Transverse colon (tissue), 4 donors: ENCODE measurements at regions not wholly inside any gene's neighbourhood (a gene's known extent, or its start where the extent isn't known, plus 50 kb on each side); places are given as distances from the start of the nearest gene placed in this dataset.

Experiments used
- DNase-seq: peaks from one replicate; pipeline ENCODE4 v3.0.0-alpha.2; 2019
- H3K27ac ChIP-seq, 4 donors: fragments of 200-600 bp; sonication (generic); 2 replicates each; pipeline ENCODE4 v1.5.1; 2016 to 2018; ENCODE audit warnings: inconsistent platforms in 4 of 4
- H3K27me3 ChIP-seq: fragments of 200-600 bp; sonication (generic); 2 replicates; pipeline ENCODE4 v1.5.1; 2017; ENCODE audit warnings: inconsistent platforms
- H3K36me3 ChIP-seq, 4 donors: fragments of 200-600 bp; sonication (generic); 2 replicates each; pipeline ENCODE4 v1.5.1; 2017 to 2019; ENCODE audit warnings: inconsistent platforms in 4 of 4
- H3K4me1 ChIP-seq, 4 donors: fragments of 200-600 bp; sonication (generic); 2 replicates each; pipeline ENCODE4 v1.5.1; 2017 to 2020; ENCODE audit warnings: inconsistent platforms in 4 of 4
- H3K4me3 ChIP-seq, 4 donors: fragments of 200-600 bp; sonication (generic); 1 replicate in 1 of 4; 2 replicates in 3 of 4; pipeline versions ENCODE4 v1.5.1 to v1.6.1; 2017 to 2019; ENCODE audit warnings: inconsistent platforms in 4 of 4
- H3K9me3 ChIP-seq, 2 donors: fragments of 200-600 bp; sonication (generic); 2 replicates each; pipeline ENCODE4 v1.5.1; 2017 to 2019; ENCODE audit warnings: inconsistent platforms in 2 of 2
- CTCF ChIP-seq, 5 experiments: fragments of 200-600 bp in 3 of 5; fragments of 450-650 bp in 2 of 5; sonication (generic) in 3 of 5; IDR thresholded peaks; 1 replicate in 2 of 5; 2 replicates in 3 of 5; pipeline ENCODE4 v1.5.1; 2016 to 2017; ENCODE audit warnings: antibody characterized with exemption in 5 of 5, inconsistent platforms in 3 of 5, mild to moderate bottlenecking in 2 of 5, moderate library complexity in 1 of 5
- EP300 ChIP-seq: sonication (generic); formaldehyde crosslinking; IDR thresholded peaks from one replicate; pipeline ENCODE4 v1.6.1; 2017; ENCODE audit warnings: antibody characterized with exemption, low read depth
- POLR2A ChIP-seq: fragments of 450-650 bp; IDR thresholded peaks from one replicate; pipeline ENCODE4 v1.6.1; 2016; ENCODE audit warnings: antibody characterized with exemption, mild to moderate bottlenecking, moderate library complexity
- POLR2AphosphoS5 ChIP-seq, 3 donors: sonication (generic); formaldehyde crosslinking; IDR thresholded peaks; one replicate each; pipeline ENCODE4 v1.6.1; 2016; ENCODE audit warnings: antibody characterized with exemption in 3 of 3
- whole genome bisulfite sequencing, 2 donors: methylation state at CpG; one replicate each; pipeline ENCODE4 v1.1.5; 2018; ENCODE audit warnings: low coverage in 1 of 2; 5-methylcytosine and 5-hydroxymethylcytosine counted together
- in situ Hi-C, 4 donors: fragments of 200-750 bp; cut with MboI; loops; one replicate each; pipeline versions ENCODE4 v1.15.0 to v1.15.1; 2017; ENCODE audit warnings: low sequenced_read_pairs in 3 of 4, low pct_ligation_motif_present in 1 of 4, low pct_unique_long_range_greater_than_20kb in 1 of 4
- intact Hi-C: fragments of 100-400 bp; cut with DNase I; formaldehyde crosslinking; loops from one replicate; pipeline ENCODE4 v1.15.1; 2023; ENCODE audit warnings: low total_unique reads

GRCh38 chr11:82676483-82677094, 57.1 kb downstream of the FAM181B start:
- Histone ChIP-seq H3K36me3 (no peaks in the 10 kb centered on the region), H3K27ac (no peak overlapping the region), H3K4me1 (peaks cover 0 to 8% (median 4%) of the 10 kb centered on the region in 4 donors), H3K4me3 (no peak overlapping the region), H3K9me3 (no peaks in the 10 kb centered on the region), H3K27me3 (no peaks in the 10 kb centered on the region)
- peak in 4 of 5 experiments; percentile 19 to 37 (median 30) for TF ChIP-seq CTCF (IDR thresholded peaks at IDR 0.05)
- TF ChIP-seq POLR2A, result no peak
- no peak for TF ChIP-seq POLR2AphosphoS5 (IDR thresholded peaks at IDR 0.05)
- TF ChIP-seq EP300, result no peak
- WGBS, 2 donors, result 49 to 69% methylated on average over 2 to 3 of the region's 3 CpGs
- intact Hi-C loops, result no loop called here
- in situ Hi-C loops, result loop anchor here in 3 of 4 donors (25.0 kb wide), 2 partner anchors 364 to 1039 kb away; no protein-coding TSS in a partner anchor
- no peak for DNase-seq

- Histone ChIP-seq H3K4me3 (no peak overlapping the region), H3K9me3 (no peaks in the 10 kb centered on the region), H3K36me3 (no peaks in the 10 kb centered on the region), H3K27me3 (no peaks in the 10 kb centered on the region), H3K27ac (no peak overlapping the region), H3K4me1 (peaks cover 0 to 8% (median 4%) of the 10 kb centered on the region in 4 donors)
- intact Hi-C loops, result no loop called here
- TF ChIP-seq EP300 (no peak), CTCF (IDR thresholded peaks at IDR 0.05) (no peak), POLR2A (no peak), POLR2AphosphoS5 (IDR thresholded peaks at IDR 0.05) (no peak)
- no peak for DNase-seq
- in situ Hi-C loops, result loop anchor here in 3 of 4 donors (25.0 kb wide), 2 partner anchors 364 to 1039 kb away; no protein-coding TSS in a partner anchor
- WGBS, 2 donors, result 73 to 79% methylated on average over 2 to 5 of the region's 5 CpGs
Measured at GRCh38 chr11:82675838-82676237, 57.8 kb downstream of the FAM181B start.

- 69 to 75% methylated on average over 2 to 3 of the region's 3 CpGs for WGBS, 2 donors
- in situ Hi-C loops (no loop called here), intact Hi-C loops (no loop called here)
- Histone ChIP-seq H3K27ac (no peak overlapping the region), H3K27me3 (no peaks in the 10 kb centered on the region), H3K4me3 (no peak overlapping the region), H3K36me3 (no peaks in the 10 kb centered on the region), H3K4me1 (no peaks in the 10 kb centered on the region), H3K9me3 (no peaks in the 10 kb centered on the region)
- TF ChIP-seq POLR2AphosphoS5 (IDR thresholded peaks at IDR 0.05) (no peak), CTCF (IDR thresholded peaks at IDR 0.05) (no peak), POLR2A (no peak), EP300 (no peak)
- DNase-seq, result no peak
Measured at GRCh38 chr11:82673631-82674030, 60.0 kb downstream of the FAM181B start.

- DNase-seq, result no peak
- WGBS, 2 donors, result 75% methylated on average over 1 of the region's 1 CpG
- H3K27me3 ChIP-seq, result no peaks in the 10 kb centered on the region
- H3K4me1 ChIP-seq, result no peaks in the 10 kb centered on the region
- in situ Hi-C loops (no loop called here), intact Hi-C loops (no loop called here)
- no peak overlapping the region for H3K4me3 ChIP-seq
- TF ChIP-seq POLR2A, result no peak
- TF ChIP-seq EP300, result no peak
- TF ChIP-seq CTCF (IDR thresholded peaks at IDR 0.05), result no peak
- TF ChIP-seq POLR2AphosphoS5 (IDR thresholded peaks at IDR 0.05), result no peak
- no peak overlapping the region for H3K27ac ChIP-seq
- no peaks in the 10 kb centered on the region for H3K9me3 ChIP-seq
- no peaks in the 10 kb centered on the region for H3K36me3 ChIP-seq
Measured at GRCh38 chr11:82671451-82671850, 62.2 kb downstream of the FAM181B start.
